WTC11 (cell line): ENCODE measurements at regions not wholly inside any gene's neighbourhood (a gene's known extent, or its start where the extent isn't known, plus 50 kb on each side); places are given as distances from the start of the nearest gene placed in this dataset.

Experiments
- ATAC-seq: fragments of 200-7000 bp; cut with Tn5 transposase; 2 replicates; pipeline ENCODE4 v1.10.0; 2021; ENCODE audit warnings: mild to moderate bottlenecking, moderate library complexity
- CTCF ChIA-PET: fragments of 300-600 bp; sonication (Branson Sonifier 250); formaldehyde crosslinking; loops from one replicate; lab custom pipeline; 2021; ENCODE audit warnings: antibody characterized with exemption; lab: Charles Lee
- POLR2A ChIA-PET: fragments of 350-600 bp; sonication (Branson Sonifier 250); formaldehyde crosslinking; loops from one replicate; lab custom pipeline; 2021; ENCODE audit warnings: antibody characterized with exemption; lab: Charles Lee
- DNase-seq: peaks from one replicate; pipeline ENCODE4 v3.0.0; 2021; ENCODE audit warnings: low spot score
- H3K27ac Mint-ChIP-seq: 2 replicates; pipeline ENCODE4 v1.8.0; 2021; ENCODE audit warnings: mixed read lengths
- H3K27me3 Mint-ChIP-seq: 2 replicates; pipeline ENCODE4 v1.8.0; 2021; ENCODE audit warnings: low read depth, mild to moderate bottlenecking, moderate library complexity, mixed read lengths
- H3K36me3 Mint-ChIP-seq: 2 replicates; pipeline ENCODE4 v1.8.0; 2021; ENCODE audit warnings: mixed read lengths
- H3K4me1 Mint-ChIP-seq: 2 replicates; pipeline ENCODE4 v1.8.0; 2022; ENCODE audit warnings: mixed read lengths
- H3K4me3 Mint-ChIP-seq: 2 replicates; pipeline ENCODE4 v1.8.0; 2021; ENCODE audit warnings: mild to moderate bottlenecking, moderate library complexity, mixed read lengths
- H3K9me3 Mint-ChIP-seq: 2 replicates; pipeline ENCODE4 v1.8.0; 2021; ENCODE audit warnings: mixed read lengths
- ARID4B ChIP-seq: sonication (generic); formaldehyde crosslinking; IDR thresholded peaks from 2 replicates; pipeline ENCODE4 v1.8.0; 2023; ENCODE audit warnings: missing genetic modification reagents, mild to moderate bottlenecking, borderline replicate concordance
- CBFB ChIP-seq: sonication (generic); formaldehyde crosslinking; IDR thresholded peaks from 2 replicates; pipeline ENCODE4 v1.8.1; 2022; ENCODE audit warnings: mild to moderate bottlenecking, low read depth, missing genetic modification reagents
- CREB1 ChIP-seq: sonication (generic); formaldehyde crosslinking; IDR thresholded peaks from 2 replicates; pipeline ENCODE4 v1.8.0; 2023; ENCODE audit warnings: mild to moderate bottlenecking, missing genetic modification reagents
- CREM ChIP-seq: sonication (generic); formaldehyde crosslinking; IDR thresholded peaks from 2 replicates; pipeline ENCODE4 v1.8.1; 2022; ENCODE audit warnings: mild to moderate bottlenecking, missing genetic modification reagents, moderate library complexity
- ELF4 ChIP-seq: sonication (generic); formaldehyde crosslinking; IDR thresholded peaks from 2 replicates; pipeline ENCODE4 v1.8.1; 2022; ENCODE audit warnings: low read depth, mild to moderate bottlenecking, moderate library complexity, missing genetic modification reagents
- ETV6 ChIP-seq: sonication (generic); formaldehyde crosslinking; IDR thresholded peaks from 2 replicates; pipeline ENCODE4 v1.8.1; 2022; ENCODE audit warnings: mild to moderate bottlenecking, missing genetic modification reagents
- FOXP1 ChIP-seq: sonication (generic); formaldehyde crosslinking; IDR thresholded peaks from 2 replicates; pipeline ENCODE4 v1.8.0; 2022; ENCODE audit warnings: missing genetic modification reagents, mild to moderate bottlenecking, moderate library complexity, borderline replicate concordance
- GRHL2 ChIP-seq: fragments of 250-450 bp; sonication (Bioruptor Pico); IDR thresholded peaks from 2 replicates; pipeline ENCODE4 v1.8.0; 2022; ENCODE audit warnings: mild to moderate bottlenecking, moderate library complexity; ENCODE audit not compliant: insufficient replicate concordance, severe bottlenecking
- IRF1 ChIP-seq: sonication (generic); formaldehyde crosslinking; IDR thresholded peaks from 2 replicates; pipeline ENCODE4 v1.8.0; 2023; ENCODE audit warnings: missing genetic modification reagents
- JAZF1 ChIP-seq: fragments of 250-450 bp; sonication (Bioruptor Pico); IDR thresholded peaks from 2 replicates; pipeline ENCODE4 v1.9.0; 2021; ENCODE audit warnings: moderate library complexity, mild to moderate bottlenecking, inconsistent platforms
- MAX ChIP-seq: sonication (generic); formaldehyde crosslinking; IDR thresholded peaks from 2 replicates; pipeline ENCODE4 v1.8.0; 2022; ENCODE audit warnings: mild to moderate bottlenecking, missing genetic modification reagents
- NR3C1 ChIP-seq: sonication (generic); formaldehyde crosslinking; conservative IDR thresholded peaks from 2 replicates; pipeline ENCODE4 v1.8.1; 2023; ENCODE audit warnings: low read depth, mild to moderate bottlenecking, missing genetic modification reagents
- PREB ChIP-seq: sonication (generic); formaldehyde crosslinking; IDR thresholded peaks from 2 replicates; pipeline ENCODE4 v1.8.1; 2022; ENCODE audit warnings: mild to moderate bottlenecking, missing genetic modification reagents, moderate library complexity, borderline replicate concordance
- SOX15 ChIP-seq: fragments of 250-450 bp; sonication (Bioruptor Pico); IDR thresholded peaks from 2 replicates; pipeline ENCODE4 v1.9.0; 2021; ENCODE audit warnings: mild to moderate bottlenecking
- TP53 ChIP-seq: sonication (generic); formaldehyde crosslinking; IDR thresholded peaks from 2 replicates; pipeline ENCODE4 v1.8.1; 2023; ENCODE audit warnings: mild to moderate bottlenecking, missing genetic modification reagents
- ZBTB21 ChIP-seq: sonication (generic); formaldehyde crosslinking; IDR thresholded peaks from 2 replicates; pipeline ENCODE4 v1.8.1; 2023; ENCODE audit warnings: mild to moderate bottlenecking, missing genetic modification reagents, borderline replicate concordance
- ZNF317 ChIP-seq: sonication (generic); formaldehyde crosslinking; IDR thresholded peaks from 2 replicates; pipeline ENCODE4 v1.8.1; 2023; ENCODE audit warnings: low read depth, mild to moderate bottlenecking, moderate library complexity, missing genetic modification reagents, borderline replicate concordance
- ZNF416 ChIP-seq: fragments of 250-450 bp; sonication (Bioruptor Pico); IDR thresholded peaks from 2 replicates; pipeline ENCODE4 v1.9.0; 2021; ENCODE audit warnings: mild to moderate bottlenecking, inconsistent platforms
- TF ChIP-seq, protein P1 (sequence below): sonication (generic); formaldehyde crosslinking; IDR thresholded peaks from 2 replicates; pipeline ENCODE4 v1.8.1; 2023; ENCODE audit warnings: mild to moderate bottlenecking, missing genetic modification reagents, moderate library complexity
- TF ChIP-seq, protein P2 (sequence below): sonication (generic); formaldehyde crosslinking; conservative IDR thresholded peaks from 2 replicates; pipeline ENCODE4 v1.8.1; 2022; ENCODE audit warnings: mild to moderate bottlenecking, missing genetic modification reagents
- TF ChIP-seq, protein P3 (sequence below): sonication (generic); formaldehyde crosslinking; conservative IDR thresholded peaks from 2 replicates; pipeline ENCODE4 v1.8.1; 2023; ENCODE audit warnings: mild to moderate bottlenecking, low read depth, missing genetic modification reagents, moderate library complexity

GRCh38 chr4:15353207-15353606, 74.6 kb upstream of the C1QTNF7 start (continued):
- TF ChIP-seq ARID4B (no peak), ZNF416 (CRISPR knock-in tag) (no peak), ZBTB21 (CRISPR knock-in tag) (no peak)
- TF ChIP-seq, all 79 proteins: peak for 0

DNA sequence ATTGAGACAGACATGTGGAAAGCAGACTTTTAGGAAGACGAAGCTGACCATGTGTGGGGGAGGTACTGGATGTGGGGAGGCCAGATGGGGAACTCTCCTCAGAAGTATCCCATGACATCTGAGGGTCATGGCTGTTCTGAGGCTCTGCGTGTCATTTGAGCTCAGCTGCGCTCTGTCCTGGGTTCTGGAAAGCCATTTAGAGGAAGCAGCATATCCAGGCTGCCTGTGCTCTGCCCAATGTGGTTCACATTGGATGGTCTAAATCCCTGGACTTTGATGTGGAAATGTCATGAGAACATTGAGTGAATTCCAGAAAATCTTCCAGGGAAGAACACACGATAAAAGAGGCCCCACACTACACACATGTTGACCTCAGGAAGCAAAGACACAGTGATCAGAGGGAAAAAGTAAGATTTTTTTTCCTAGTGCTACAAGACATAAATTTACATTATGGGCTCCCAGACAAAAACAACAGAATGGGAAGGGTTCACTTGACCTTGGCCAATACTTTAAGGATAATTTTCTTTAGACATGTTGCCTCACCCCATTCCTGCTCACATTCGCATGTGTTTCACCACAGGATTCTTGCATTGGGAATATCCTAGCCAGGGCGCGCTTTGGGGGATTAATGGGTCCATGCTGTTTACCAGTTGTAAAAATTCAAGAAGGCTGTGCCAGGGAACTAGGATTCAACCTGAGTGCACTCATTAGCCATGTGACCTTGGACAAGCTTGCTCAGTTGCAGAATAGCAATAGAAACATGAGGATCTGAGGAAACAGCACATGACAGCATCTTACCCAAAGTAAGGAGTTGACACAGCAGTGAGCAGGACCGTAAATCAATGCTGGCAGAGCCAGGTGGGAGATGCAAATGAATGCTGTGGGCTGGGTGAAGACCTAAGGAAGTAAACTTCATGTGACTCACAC, 73.2 kb upstream of the C1QTNF7 start:
- ATAC-seq, result peak; percentile 41; the same call in 1 of the 2 replicates
- POLR2A ChIA-PET, result no interaction called here
- CTCF ChIA-PET, result interaction anchor here (1.6 kb wide), 1 partner anchor 42 kb away, joined by 5 read pairs; no protein-coding TSS in a partner anchor
- no peaks in the 10 kb centered on the region for H3K36me3 Mint-ChIP-seq
- no peaks in the 10 kb centered on the region for H3K27me3 Mint-ChIP-seq
- peaks cover 8% of the 10 kb centered on the region for H3K4me1 Mint-ChIP-seq
- DNase-seq, result no peak
- H3K4me3 Mint-ChIP-seq, result no peak overlapping the region
- TF ChIP-seq CBFB (CRISPR knock-in tag) (no peak), GRHL2 (no peak), MAX (CRISPR knock-in tag) (no peak), NR3C1 (no peak), IRF1 (no peak), CREB1 (CRISPR knock-in tag) (no peak), JAZF1 (CRISPR knock-in tag) (no peak), FOXP1 (CRISPR knock-in tag) (no peak), SOX15 (CRISPR knock-in tag) (no peak), ETV6 (CRISPR knock-in tag) (no peak), TP53 (no peak), ELF4 (no peak)
- TF ChIP-seq, protein P1, sequence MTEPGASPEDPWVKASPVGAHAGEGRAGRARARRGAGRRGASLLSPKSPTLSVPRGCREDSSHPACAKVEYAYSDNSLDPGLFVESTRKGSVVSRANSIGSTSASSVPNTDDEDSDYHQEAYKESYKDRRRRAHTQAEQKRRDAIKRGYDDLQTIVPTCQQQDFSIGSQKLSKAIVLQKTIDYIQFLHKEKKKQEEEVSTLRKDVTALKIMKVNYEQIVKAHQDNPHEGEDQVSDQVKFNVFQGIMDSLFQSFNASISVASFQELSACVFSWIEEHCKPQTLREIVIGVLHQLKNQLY (CRISPR knock-in tag), result no peak
- TF ChIP-seq, protein P2, sequence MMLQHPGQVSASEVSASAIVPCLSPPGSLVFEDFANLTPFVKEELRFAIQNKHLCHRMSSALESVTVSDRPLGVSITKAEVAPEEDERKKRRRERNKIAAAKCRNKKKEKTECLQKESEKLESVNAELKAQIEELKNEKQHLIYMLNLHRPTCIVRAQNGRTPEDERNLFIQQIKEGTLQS (CRISPR knock-in tag), result no peak
- H3K9me3 Mint-ChIP-seq, result peaks cover 10% of the 10 kb centered on the region
- no peak overlapping the region for H3K27ac Mint-ChIP-seq

DNA sequence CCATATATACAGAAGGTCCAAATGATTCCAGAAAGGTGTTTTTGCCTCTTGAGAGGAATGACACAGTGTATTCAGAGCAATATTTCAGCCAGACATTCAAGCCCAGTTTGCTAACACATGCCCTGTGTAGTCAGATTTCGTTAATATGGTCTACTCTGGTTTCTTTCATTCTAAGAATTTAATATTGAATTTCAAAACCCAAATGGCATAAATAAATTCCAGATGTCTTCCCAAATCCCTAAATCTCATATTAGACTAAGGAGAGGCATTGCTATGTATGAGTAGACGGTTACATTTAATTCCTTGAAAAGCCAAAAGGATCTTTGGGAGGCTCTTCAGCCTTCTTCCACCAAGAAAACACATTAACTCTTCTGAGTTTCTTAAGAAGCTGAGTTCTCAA, 66.3 kb upstream of the C1QTNF7 start:
- H3K27me3 Mint-ChIP-seq, result no peaks in the 10 kb centered on the region
- ChIA-PET CTCF (no interaction called here), POLR2A (no interaction called here)
- H3K4me3 Mint-ChIP-seq, result no peak overlapping the region
- peaks cover 7% of the 10 kb centered on the region for H3K4me1 Mint-ChIP-seq
- DNase-seq, result no peak
- H3K9me3 Mint-ChIP-seq, result peaks cover 6% of the 10 kb centered on the region; the same call in 1 of the 2 replicates
- no peaks in the 10 kb centered on the region for H3K36me3 Mint-ChIP-seq
- ATAC-seq, result no peak
- no peak overlapping the region for H3K27ac Mint-ChIP-seq
- TF ChIP-seq ZNF317 (CRISPR knock-in tag) (no peak), CREM (CRISPR knock-in tag) (no peak), PREB (CRISPR knock-in tag) (no peak)
- TF ChIP-seq, protein P3, sequence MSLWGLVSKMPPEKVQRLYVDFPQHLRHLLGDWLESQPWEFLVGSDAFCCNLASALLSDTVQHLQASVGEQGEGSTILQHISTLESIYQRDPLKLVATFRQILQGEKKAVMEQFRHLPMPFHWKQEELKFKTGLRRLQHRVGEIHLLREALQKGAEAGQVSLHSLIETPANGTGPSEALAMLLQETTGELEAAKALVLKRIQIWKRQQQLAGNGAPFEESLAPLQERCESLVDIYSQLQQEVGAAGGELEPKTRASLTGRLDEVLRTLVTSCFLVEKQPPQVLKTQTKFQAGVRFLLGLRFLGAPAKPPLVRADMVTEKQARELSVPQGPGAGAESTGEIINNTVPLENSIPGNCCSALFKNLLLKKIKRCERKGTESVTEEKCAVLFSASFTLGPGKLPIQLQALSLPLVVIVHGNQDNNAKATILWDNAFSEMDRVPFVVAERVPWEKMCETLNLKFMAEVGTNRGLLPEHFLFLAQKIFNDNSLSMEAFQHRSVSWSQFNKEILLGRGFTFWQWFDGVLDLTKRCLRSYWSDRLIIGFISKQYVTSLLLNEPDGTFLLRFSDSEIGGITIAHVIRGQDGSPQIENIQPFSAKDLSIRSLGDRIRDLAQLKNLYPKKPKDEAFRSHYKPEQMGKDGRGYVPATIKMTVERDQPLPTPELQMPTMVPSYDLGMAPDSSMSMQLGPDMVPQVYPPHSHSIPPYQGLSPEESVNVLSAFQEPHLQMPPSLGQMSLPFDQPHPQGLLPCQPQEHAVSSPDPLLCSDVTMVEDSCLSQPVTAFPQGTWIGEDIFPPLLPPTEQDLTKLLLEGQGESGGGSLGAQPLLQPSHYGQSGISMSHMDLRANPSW, result no peak
